Keratinocyte (primary cell): ENCODE measurements at regions not wholly inside any gene's neighbourhood (a gene's known extent, or its start where the extent isn't known, plus 50 kb on each side); places are given as distances from the start of the nearest gene placed in this dataset.

ENCODE experiments used
- EZH2 ChIP-seq: IDR thresholded peaks from one replicate; pipeline ENCODE4 v1.6.1; 2012; ENCODE audit warnings: inconsistent platforms, mild to moderate bottlenecking, low read length, moderate library complexity
- TF ChIP-seq, protein P1 (sequence below), 3 experiments: IDR thresholded peaks in 1 of 3; conservative IDR thresholded peaks in 1 of 3; optimal IDR thresholded peaks in 1 of 3; 2 replicates in 2 of 3; 3 replicates in 1 of 3; pipeline versions ENCODE3 to v1.5.1; 2011; ENCODE audit warnings: low read length in 3 of 3, mild to moderate bottlenecking in 3 of 3, moderate library complexity in 2 of 3, control low read depth in 1 of 3, inconsistent platforms in 1 of 3; ENCODE audit not compliant: insufficient read depth in 2 of 3; ENCODE audit errors: extremely low read depth in 1 of 3

GRCh38 chr3:139824864-139825263 is 110.1 kb upstream of the CLSTN2 start:
- TF ChIP-seq, protein P1, sequence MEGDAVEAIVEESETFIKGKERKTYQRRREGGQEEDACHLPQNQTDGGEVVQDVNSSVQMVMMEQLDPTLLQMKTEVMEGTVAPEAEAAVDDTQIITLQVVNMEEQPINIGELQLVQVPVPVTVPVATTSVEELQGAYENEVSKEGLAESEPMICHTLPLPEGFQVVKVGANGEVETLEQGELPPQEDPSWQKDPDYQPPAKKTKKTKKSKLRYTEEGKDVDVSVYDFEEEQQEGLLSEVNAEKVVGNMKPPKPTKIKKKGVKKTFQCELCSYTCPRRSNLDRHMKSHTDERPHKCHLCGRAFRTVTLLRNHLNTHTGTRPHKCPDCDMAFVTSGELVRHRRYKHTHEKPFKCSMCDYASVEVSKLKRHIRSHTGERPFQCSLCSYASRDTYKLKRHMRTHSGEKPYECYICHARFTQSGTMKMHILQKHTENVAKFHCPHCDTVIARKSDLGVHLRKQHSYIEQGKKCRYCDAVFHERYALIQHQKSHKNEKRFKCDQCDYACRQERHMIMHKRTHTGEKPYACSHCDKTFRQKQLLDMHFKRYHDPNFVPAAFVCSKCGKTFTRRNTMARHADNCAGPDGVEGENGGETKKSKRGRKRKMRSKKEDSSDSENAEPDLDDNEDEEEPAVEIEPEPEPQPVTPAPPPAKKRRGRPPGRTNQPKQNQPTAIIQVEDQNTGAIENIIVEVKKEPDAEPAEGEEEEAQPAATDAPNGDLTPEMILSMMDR (optimal IDR thresholded peaks at IDR 0.05 in 1 of 3, IDR thresholded peaks at IDR 0.05 in 1 of 3, conservative IDR thresholded peaks at IDR 0.05 in 1 of 3; ENCODE audit: extremely low read depth in 1 of 3, insufficient read depth in 2 of 3, low read length in 3 of 3): no peak
- TF ChIP-seq EZH2: no peak
